ENCODE measurements at regions not wholly inside any gene's neighbourhood (a gene's known extent, or its start where the extent isn't known, plus 50 kb on each side); places are given as distances from the start of the nearest gene placed in this dataset.

DNA sequence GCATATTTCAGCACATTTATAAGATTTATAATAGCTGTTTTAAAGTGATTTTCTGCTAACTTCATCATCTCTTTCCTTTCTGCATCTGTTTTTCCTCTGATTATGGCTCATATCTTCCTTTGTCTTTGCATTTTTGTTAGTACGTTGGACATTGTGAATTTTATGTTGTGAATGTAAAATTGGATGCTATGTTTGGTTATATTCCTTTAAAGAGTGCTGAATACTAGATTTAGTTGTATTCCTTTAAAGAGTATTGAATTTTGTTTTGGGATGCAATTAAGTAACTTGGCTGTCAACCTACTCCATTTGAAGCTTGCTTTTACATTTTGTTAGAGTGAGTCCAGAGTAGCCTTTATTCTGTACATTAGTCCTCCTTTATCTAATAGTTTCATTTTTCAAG lies 81.2 kb downstream of the ZNF777 start:
- TF ChIP-seq, protein P1, sequence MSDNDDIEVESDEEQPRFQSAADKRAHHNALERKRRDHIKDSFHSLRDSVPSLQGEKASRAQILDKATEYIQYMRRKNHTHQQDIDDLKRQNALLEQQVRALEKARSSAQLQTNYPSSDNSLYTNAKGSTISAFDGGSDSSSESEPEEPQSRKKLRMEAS (IDR thresholded peaks at IDR 0.05; ENCODE audit: low read depth, low read length): no peak
- TF ChIP-seq POLR2A (IDR thresholded peaks at IDR 0.05; ENCODE audit: extremely low read depth, insufficient read length) (no peak), CTCF (IDR thresholded peaks at IDR 0.05; ENCODE audit: low read depth, low read length) (no peak), MYC (IDR thresholded peaks at IDR 0.05; ENCODE audit: low read depth, low read length) (no peak)
- no peak overlapping the region for H3K4me3 ChIP-seq (ENCODE audit: low read depth, low read length)
- no peak for DNase-seq (ENCODE audit: low read depth)

- DNase-seq (ENCODE audit: low read depth): no peak
- no peak for TF ChIP-seq MYC (IDR thresholded peaks at IDR 0.05; ENCODE audit: low read depth, low read length)
- TF ChIP-seq CTCF (IDR thresholded peaks at IDR 0.05; ENCODE audit: low read depth, low read length): no peak
- TF ChIP-seq, protein P1 (IDR thresholded peaks at IDR 0.05; ENCODE audit: low read depth, low read length): no peak
- TF ChIP-seq POLR2A (IDR thresholded peaks at IDR 0.05; ENCODE audit: extremely low read depth, insufficient read length): no peak
- no peak overlapping the region for H3K4me3 ChIP-seq (ENCODE audit: low read depth, low read length)
Measured at GRCh38 chr7:149381245-149381644, 79.6 kb downstream of the ZNF777 start.
